ENCODE measurements at regions not wholly inside any gene's neighbourhood (a gene's known extent, or its start where the extent isn't known, plus 50 kb on each side); places are given as distances from the start of the nearest gene placed in this dataset.

- TF ChIP-seq CTCF (IDR thresholded peaks at IDR 0.05) (no peak), POLR2A (IDR thresholded peaks at IDR 0.05) (no peak)
Measured at GRCh38 chr17:52754838-52755237, 596.3 kb upstream of the CA10 start.

Measured in stomach (tissue), 4 donors.